ENCODE measurements at regions not wholly inside any gene's neighbourhood (a gene's known extent, or its start where the extent isn't known, plus 50 kb on each side); places are given as distances from the start of the nearest gene placed in this dataset.

DNA sequence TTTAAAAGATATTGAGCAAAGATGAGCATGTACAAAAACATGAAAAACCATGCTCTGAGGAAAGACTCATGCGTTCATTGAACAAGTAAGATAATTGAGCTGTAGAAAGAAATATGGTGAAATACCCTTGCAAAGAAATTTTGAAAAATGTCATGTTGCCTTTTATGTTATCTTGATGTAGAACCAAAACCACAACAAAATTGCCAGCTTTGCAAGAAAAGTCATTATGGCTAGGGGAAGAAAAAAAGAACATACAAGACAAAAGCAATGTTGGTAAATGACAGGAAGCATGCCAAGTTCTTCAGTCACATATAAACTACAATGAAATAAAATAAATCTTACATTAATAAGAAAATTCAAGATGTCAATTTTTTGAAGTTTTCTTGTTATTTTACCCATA, 368.0 kb downstream of the IRX1 start:
- DNase-seq = no peak

DNA sequence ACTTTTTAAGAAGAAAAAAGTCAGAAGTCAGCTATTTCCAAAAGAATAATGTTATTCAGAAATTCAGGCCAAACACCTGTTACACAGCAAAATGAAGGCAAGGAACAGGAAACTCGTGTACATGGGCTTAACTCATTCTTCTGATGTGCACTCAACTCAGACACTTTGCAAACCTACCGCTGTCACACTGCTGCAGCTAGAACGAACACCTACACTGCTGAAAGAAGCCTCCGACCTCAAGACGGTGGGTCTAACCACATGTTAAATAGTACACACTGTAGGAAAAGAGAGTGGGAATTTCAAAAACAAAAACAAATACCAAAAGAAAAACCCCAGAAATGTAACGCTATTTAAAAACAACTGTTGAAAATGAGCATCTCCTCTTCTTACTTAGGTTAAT, 384.5 kb downstream of the IRX1 start:
- no peak for DNase-seq

DNA sequence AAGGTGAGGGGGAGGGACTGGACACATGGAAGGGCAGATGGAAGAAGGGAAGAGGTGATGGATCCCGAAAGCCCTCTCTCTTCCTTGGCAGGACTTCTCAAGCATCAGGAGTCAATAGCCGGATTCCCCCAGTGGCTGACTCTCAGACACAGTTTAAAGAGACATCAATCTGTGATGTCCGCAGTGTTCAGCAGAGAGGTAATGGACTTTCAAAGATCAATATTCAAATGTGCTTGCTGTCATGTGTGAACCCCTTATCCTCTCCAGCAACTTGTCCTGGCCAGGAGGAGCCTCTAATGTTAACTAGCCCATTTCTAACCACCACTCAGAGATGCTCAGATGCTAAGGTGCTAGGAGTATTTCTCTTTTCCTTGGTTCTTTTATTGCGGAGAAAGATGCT, 392.2 kb downstream of the IRX1 start:
- DNase-seq = no peak

- no peak for DNase-seq
Measured at GRCh38 chr5:3993856-3994473, 398.3 kb downstream of the IRX1 start.

GRCh38 chr5:3994628-3995027, 399.0 kb downstream of the IRX1 start:
- DNase-seq = no peak

DNA sequence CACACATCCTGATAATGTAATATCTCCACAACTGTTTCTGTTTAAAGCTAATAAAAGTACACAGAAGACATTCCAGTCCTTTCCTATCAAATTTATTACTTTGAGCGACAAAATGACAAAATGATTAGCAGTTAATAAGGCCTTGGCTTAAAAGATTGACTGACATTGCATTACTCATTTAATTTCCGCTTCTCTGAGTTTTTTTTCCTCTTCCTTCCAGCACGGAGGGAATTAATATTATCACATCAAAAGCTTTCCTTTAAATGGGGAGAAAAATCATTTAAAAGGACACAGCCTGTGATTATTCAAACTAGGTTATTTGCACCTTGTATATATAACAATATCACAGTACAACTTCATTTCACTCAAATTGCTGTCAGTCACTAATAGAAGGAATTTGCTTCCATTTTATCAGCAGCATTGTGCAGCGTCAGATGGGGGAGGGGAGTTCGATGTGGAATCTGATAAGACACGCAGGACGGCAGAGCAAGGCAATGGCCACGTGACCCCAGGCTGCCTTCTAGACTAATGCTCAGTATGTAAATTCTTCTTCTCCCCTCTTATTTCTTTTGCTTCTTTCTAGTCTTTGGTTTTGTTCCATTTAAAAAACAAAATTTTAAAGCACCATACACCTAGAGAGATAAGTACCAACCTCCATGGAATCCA, 400.5 kb downstream of the IRX1 start:
- DNase-seq = no peak

DNA sequence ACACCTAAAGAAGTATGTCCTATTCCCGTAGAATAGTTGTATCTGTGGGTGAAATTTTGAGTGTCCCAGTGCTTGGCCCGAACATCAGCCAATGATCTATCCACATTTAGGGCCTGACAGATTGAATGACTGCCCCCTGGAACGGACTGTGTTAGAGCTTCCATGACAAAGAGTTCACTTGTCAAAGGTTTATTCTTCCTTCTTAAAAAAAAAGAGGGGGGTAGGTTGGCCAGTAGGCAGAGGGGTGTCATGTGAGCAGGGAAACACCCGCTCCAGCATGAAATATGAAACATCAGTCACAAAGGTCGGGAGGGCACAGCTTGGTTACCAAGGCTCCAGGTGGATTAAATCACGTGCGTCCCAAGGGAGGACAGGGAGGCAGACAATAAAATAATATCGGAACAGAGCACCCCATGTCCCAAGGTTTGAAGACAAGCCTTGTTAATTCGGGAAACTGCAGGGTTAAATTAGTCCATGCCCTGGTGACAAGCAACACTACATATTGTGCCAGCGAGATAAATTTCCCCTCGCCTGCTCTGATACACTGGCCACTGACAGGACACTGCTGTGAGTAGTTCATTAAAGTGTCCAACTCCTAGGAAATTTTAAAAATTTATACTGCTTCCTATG, 401.2 kb downstream of the IRX1 start:
- no peak for DNase-seq

DNA sequence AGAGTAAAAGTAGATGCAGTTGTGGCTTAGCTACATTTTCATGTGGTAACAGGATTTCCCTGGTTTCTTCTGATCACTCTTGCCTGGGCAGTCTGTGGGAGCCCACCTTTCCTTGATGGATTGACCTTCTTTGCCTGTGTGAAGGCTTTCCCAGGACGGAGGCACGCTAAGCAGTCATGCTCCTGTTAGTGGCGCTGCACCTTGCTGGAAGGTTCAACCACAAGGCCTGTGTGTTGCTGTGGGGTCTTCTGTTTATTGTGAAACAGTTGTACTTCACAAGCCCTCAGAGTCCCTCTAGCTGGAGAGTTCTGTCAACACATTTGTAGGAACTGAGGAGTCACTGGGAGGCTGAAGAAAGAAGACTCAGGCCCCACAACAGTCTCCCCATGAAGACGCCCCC, 402.0 kb downstream of the IRX1 start:
- DNase-seq = no peak

DNA sequence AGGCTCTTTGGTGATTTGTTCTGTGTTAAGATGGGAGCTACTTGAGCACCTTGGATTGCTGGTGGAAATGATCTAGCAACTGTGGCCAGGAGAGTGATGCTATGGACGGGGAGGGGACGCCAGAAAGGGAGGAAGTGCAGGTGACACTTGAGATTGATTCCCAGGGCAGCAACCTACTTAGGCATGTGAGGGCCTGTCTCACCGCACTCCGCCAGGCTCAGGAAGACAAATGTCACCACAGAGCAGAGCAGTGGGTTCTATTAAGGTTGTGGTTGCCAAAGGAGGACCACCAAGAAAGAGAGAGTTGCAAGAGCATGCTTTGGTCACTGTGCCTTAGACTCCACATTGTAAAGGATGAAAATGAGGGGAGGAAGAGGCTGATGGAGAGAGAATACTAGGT, 404.3 kb downstream of the IRX1 start:
- no peak for DNase-seq

- DNase-seq = no peak
Measured at GRCh38 chr5:4001004-4001403, 405.4 kb downstream of the IRX1 start.

GRCh38 chr5:4001758-4002533, 406.3 kb downstream of the IRX1 start:
- DNase-seq = no peak

DNA sequence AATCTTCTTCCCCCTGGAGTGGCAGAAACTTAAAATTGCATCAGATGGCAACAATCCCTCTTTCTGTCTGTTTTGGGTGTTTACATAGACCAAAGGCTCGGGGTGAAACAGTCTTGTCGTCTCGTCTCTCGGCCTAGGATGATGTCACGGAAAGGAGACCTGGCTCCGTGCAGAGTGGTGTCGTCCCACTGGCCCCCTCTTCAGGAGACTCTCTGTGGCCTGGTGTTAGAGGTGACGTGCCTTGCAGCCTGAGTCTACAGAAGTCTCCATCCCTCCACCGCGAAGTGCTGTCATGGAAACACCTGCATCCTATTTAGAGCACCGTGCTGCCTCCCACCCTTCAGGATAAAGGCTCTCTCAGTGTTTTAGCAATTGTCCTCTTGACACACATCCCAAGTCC, 409.7 kb downstream of the IRX1 start:
- DNase-seq = no peak

DNA sequence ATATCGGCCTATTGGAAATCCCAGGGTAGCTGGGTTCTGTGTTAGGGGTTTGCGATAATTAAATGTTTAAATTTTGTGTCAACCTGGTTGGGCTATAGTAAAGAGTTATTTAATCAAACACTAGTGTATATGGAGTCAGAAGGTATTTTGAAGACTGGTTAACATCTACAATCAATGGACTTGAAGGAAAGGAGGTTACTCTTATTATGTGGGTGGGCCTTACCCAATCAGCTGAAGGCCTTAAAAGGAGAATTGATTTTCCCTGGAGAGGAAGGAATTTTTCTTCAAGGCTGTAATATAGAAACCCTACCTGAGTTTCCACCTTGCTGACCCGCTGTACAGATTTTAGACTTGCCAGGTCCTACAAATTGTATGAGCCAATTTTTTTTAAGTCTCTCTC, 411.4 kb downstream of the IRX1 start:
- DNase-seq = no peak

GRCh38 chr5:4011943-4012342, 416.3 kb downstream of the IRX1 start:
- DNase-seq = no peak

- no peak for DNase-seq
Measured at GRCh38 chr5:4013106-4013898, 417.7 kb downstream of the IRX1 start.

GRCh38 chr5:4015709-4016108, 420.1 kb downstream of the IRX1 start:
- DNase-seq = no peak

- no peak for DNase-seq
Measured at GRCh38 chr5:4017076-4017803, 421.6 kb downstream of the IRX1 start.

DNA sequence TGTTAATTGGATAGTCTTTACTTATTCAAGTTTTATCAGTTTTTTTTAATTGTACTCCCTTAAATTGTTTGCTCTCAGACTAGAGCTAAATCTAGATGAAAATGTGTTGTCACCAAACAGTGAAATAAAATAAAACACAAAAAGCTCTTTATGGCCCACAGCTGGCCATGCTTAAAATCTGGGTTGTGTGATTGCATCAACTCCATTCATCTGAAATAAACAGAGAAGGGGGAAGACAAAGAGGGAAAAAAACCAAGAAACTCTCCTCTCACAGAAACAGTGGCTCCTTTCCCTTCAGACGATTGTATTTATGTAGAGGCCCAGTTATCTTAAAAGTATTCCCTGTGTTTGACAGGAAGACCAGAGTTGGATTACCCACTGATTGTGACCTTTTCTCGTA, 422.4 kb downstream of the IRX1 start:
- no peak for DNase-seq

GRCh38 chr5:4019009-4019769, 423.6 kb downstream of the IRX1 start:
- DNase-seq = no peak

DNA sequence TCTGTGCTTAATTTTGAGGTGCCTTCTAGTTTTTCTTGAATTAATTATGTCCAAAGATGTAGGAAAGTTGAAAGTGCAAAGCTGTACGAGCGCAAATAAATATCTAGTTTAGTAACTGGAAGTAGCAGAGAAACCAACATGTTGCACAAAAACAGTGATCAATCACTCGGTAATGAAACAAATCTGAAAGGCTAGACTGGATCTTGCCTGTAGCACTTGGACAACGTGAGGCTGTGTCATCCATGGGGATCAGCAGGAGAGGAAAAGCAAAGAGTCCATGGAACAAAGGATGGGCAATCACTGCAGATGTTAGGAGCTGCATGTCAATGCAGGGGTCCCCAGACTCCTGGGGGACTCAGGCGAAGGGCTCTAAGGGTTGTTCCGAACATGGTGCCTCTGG, 424.2 kb downstream of the IRX1 start:
- no peak for DNase-seq

DNA sequence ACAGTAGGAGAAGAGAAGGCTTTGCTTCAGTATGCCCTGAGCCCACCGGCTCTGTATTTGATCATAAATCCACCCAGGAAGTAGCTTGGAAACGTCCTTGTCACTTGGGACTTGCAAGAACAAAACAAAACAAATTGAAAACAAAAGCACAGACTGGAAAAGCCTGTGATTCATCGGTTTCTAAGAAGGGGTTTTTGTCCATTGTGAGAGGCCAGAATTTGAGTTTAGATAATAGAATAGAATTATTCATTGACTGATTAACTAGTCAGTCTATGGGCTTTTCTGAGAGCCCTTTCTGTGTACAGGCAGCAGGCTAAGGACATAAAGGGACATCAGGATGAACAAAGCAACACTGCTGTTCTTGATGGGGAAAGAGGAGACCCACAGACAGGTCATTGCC, 424.8 kb downstream of the IRX1 start:
- no peak for DNase-seq
